Left colon (tissue), 2 donors: ENCODE measurements at regions not wholly inside any gene's neighbourhood (a gene's known extent, or its start where the extent isn't known, plus 50 kb on each side); places are given as distances from the start of the nearest gene placed in this dataset.
A peak's percentile ranks its signal among the peaks of the same experiment; 100 is the strongest.

Source experiments
- ATAC-seq: fragments of 200-7000 bp; cut with Tn5 transposase; one replicate; pipeline ENCODE4 v1.9.1; 2020; ENCODE audit warnings: mild to moderate bottlenecking, moderate library complexity
- DNase-seq, 2 donors: peaks; one replicate each; pipeline ENCODE4 v3.0.0-alpha.2; 2020
- intact Hi-C, 2 donors: fragments of 100-400 bp; cut with DNase I in 1 of 2; cut with micrococcal nuclease in 1 of 2; formaldehyde crosslinking; loops; one replicate each; pipeline versions ENCODE4 v1.11.2 to v1.14.0; 2022; cut with DNase I, micrococcal nuclease
- donor health status: DM: no; HTN: no; CAD: no.
- donor health status: DM: yes; HTN: yes; CAD: no.

GRCh38 chr1:94736549-94736948, 83.6 kb upstream of the SLC44A3 start:
- ATAC-seq (peak; percentile 14), DNase-seq (no peak)
- intact Hi-C loops = no loop called here

- ATAC-seq (no peak), DNase-seq (no peak)
- intact Hi-C loops = no loop called here
Measured at GRCh38 chr1:94736073-94736472, 84.1 kb upstream of the SLC44A3 start.

GRCh38 chr1:94734963-94735901, 84.9 kb upstream of the SLC44A3 start:
- intact Hi-C loops = no loop called here
- ATAC-seq (peak; percentile 92), DNase-seq (peak; percentile 65 to 75)

GRCh38 chr1:94731891-94732290, 88.3 kb upstream of the SLC44A3 start:
- DNase-seq (no peak), ATAC-seq (no peak)
- intact Hi-C loops = no loop called here

GRCh38 chr1:94730450-94730849, 89.7 kb upstream of the SLC44A3 start:
- intact Hi-C loops = no loop called here
- DNase-seq = no peak
- no peak for ATAC-seq

GRCh38 chr1:94729267-94729666, 90.9 kb upstream of the SLC44A3 start:
- no peak for DNase-seq
- ATAC-seq = peak; percentile 52
- intact Hi-C loops = no loop called here

GRCh38 chr1:94727846-94728715, 92.1 kb upstream of the SLC44A3 start:
- intact Hi-C loops = no loop called here
- no peak for DNase-seq
- ATAC-seq = no peak

- DNase-seq (no peak), ATAC-seq (no peak)
- intact Hi-C loops = no loop called here
Measured at GRCh38 chr1:94726981-94727685, 93.0 kb upstream of the SLC44A3 start.

GRCh38 chr1:94725566-94725965, 94.6 kb upstream of the SLC44A3 start:
- no peak for DNase-seq
- intact Hi-C loops = no loop called here
- no peak for ATAC-seq

GRCh38 chr1:94723894-94724293, 96.3 kb upstream of the SLC44A3 start:
- DNase-seq (no peak), ATAC-seq (no peak)
- intact Hi-C loops = no loop called here

GRCh38 chr1:94723463-94723862, 96.7 kb upstream of the SLC44A3 start:
- intact Hi-C loops = no loop called here
- ATAC-seq (no peak), DNase-seq (no peak)

GRCh38 chr1:94722181-94722580, 98.0 kb upstream of the SLC44A3 start:
- ATAC-seq = peak; percentile 36
- intact Hi-C loops = no loop called here
- no peak for DNase-seq

- DNase-seq (no peak), ATAC-seq (no peak)
Measured at GRCh38 chr1:94721240-94721639, 98.9 kb upstream of the SLC44A3 start.

GRCh38 chr1:94719926-94720793, 100.0 kb upstream of the SLC44A3 start:
- intact Hi-C loops = no loop called here
- DNase-seq = no peak
- peak; percentile 25 for ATAC-seq

More at GRCh38 chr1:94721240-94721639, 98.9 kb upstream of the SLC44A3 start:
- intact Hi-C loops = no loop called here

GRCh38 chr1:94716965-94717364, 103.2 kb upstream of the SLC44A3 start:
- ATAC-seq = no peak
- intact Hi-C loops = no loop called here

GRCh38 chr1:94715321-94715720, 104.8 kb upstream of the SLC44A3 start:
- intact Hi-C loops = no loop called here
- no peak for DNase-seq
- ATAC-seq = no peak

More at GRCh38 chr1:94716965-94717364, 103.2 kb upstream of the SLC44A3 start:
- no peak for DNase-seq

- intact Hi-C loops = no loop called here
- ATAC-seq = no peak
- DNase-seq = no peak
Measured at GRCh38 chr1:94714552-94714951, 105.6 kb upstream of the SLC44A3 start.

- intact Hi-C loops = no loop called here
- ATAC-seq = no peak
Measured at GRCh38 chr1:94714152-94714551, 106.0 kb upstream of the SLC44A3 start.

More at GRCh38 chr1:94714152-94714551, 106.0 kb upstream of the SLC44A3 start:
- no peak for DNase-seq
